A549 (cell line): ENCODE measurements at regions not wholly inside any gene's neighbourhood (a gene's known extent, or its start where the extent isn't known, plus 50 kb on each side); places are given as distances from the start of the nearest gene placed in this dataset.

Source experiments
- ATAC-seq, 2 experiments: fragments of 200-7000 bp in 1 of 2; fragments of >200 bp in 1 of 2; cut with Nextera tagmentation in 1 of 2; cut with Tn5 transposase in 1 of 2; 3 replicates each; pipeline versions ENCODE4 v1.8.0 to v1.9.1; 2018 to 2020; ENCODE audit warnings: mild to moderate bottlenecking in 1 of 2, moderate library complexity in 1 of 2
- CTCF ChIA-PET: fragments of 300-600 bp; sonication (Branson Sonifier 250); formaldehyde crosslinking; extraction: SDS; loops from one replicate; lab custom pipeline; 2021; ENCODE audit warnings: antibody characterized with exemption, inconsistent platforms; lab: Yijun Ruan, JAX
- POLR2A ChIA-PET: fragments of 350-600 bp; formaldehyde crosslinking; extraction: SDS; loops from one replicate; lab custom pipeline; 2021; ENCODE audit warnings: antibody characterized with exemption, inconsistent platforms; lab: Yijun Ruan, JAX
- DNase-seq, 2 experiments: peaks; one replicate each; pipeline versions ENCODE4 v3.0.0 to v3.0.0-alpha.2; 2011 to 2016; ENCODE audit warnings: low read depth in 1 of 2, low spot score in 1 of 2
- FAIRE-seq: peaks from 2 replicates; lab custom pipeline; 2011; peaks lifted over from hg19 to GRCh38; lab: Jason Lieb, UNC
- H3K27ac ChIP-seq, 2 experiments: fragments of >200 bp; sonication (Bioruptor Twin); formaldehyde crosslinking; 3 replicates each; pipeline ENCODE4 v1.5.1; 2016 to 2017
- H3K4me1 ChIP-seq: fragments of >200 bp; sonication (Bioruptor Twin); formaldehyde crosslinking; 3 replicates; pipeline ENCODE4 v1.6.1; 2016
- H3K4me2 ChIP-seq: fragments of >200 bp; sonication (Bioruptor Twin); formaldehyde crosslinking; 3 replicates; pipeline ENCODE4 v1.6.1; 2016
- H3K4me3 ChIP-seq: fragments of >200 bp; sonication (Bioruptor Twin); formaldehyde crosslinking; 3 replicates; pipeline ENCODE4 v1.5.1; 2016
- H3K9me3 ChIP-seq: fragments of >200 bp; sonication (Bioruptor Twin); formaldehyde crosslinking; 3 replicates; pipeline ENCODE4 v1.6.1; 2016
- CEBPB ChIP-seq, 2 experiments: fragments of >200 bp in 1 of 2; sonication (Bioruptor Twin) in 1 of 2; formaldehyde crosslinking in 1 of 2; IDR thresholded peaks; 2 replicates each; pipeline ENCODE4 v1.6.1; 2012 to 2016
- CHD2 ChIP-seq: fragments of 150-350 bp; IDR thresholded peaks from 2 replicates; pipeline ENCODE4 v1.6.1; 2014; ENCODE audit warnings: low read length; ENCODE audit not compliant: partially characterized antibody
- CHD4 ChIP-seq: fragments of 200-600 bp; sonication (generic); IDR thresholded peaks from 2 replicates; pipeline ENCODE4 v1.6.1; 2016; ENCODE audit warnings: antibody characterized with exemption, mild to moderate bottlenecking, borderline replicate concordance
- CTCF ChIP-seq: fragments of >200 bp; sonication (Bioruptor Twin); formaldehyde crosslinking; IDR thresholded peaks from 3 replicates; pipeline ENCODE4 v1.5.1; 2016
- EHF ChIP-seq: fragments of 250-450 bp; sonication (Bioruptor Pico); IDR thresholded peaks from 2 replicates; pipeline ENCODE4 v1.5.0; 2020; ENCODE audit warnings: mild to moderate bottlenecking
- ELK1 ChIP-seq: fragments of 150-350 bp; IDR thresholded peaks from 2 replicates; pipeline ENCODE4 v1.6.1; 2014; ENCODE audit warnings: low read depth, mild to moderate bottlenecking, low read length
- ESRRA ChIP-seq: fragments of 150-350 bp; IDR thresholded peaks from 2 replicates; pipeline ENCODE4 v1.6.1; 2014; ENCODE audit warnings: mild to moderate bottlenecking, low read length, borderline replicate concordance
- FOXS1 ChIP-seq: fragments of 250-450 bp; sonication (Bioruptor Pico); IDR thresholded peaks from 2 replicates; pipeline ENCODE4 v1.5.0; 2020; ENCODE audit warnings: mild to moderate bottlenecking, moderate library complexity
- HDAC2 ChIP-seq: fragments of 200-600 bp; sonication (generic); IDR thresholded peaks from 2 replicates; pipeline ENCODE4 v1.6.1; 2016
- HOXB13 ChIP-seq: fragments of 250-450 bp; sonication (Bioruptor Pico); IDR thresholded peaks from 2 replicates; pipeline ENCODE4 v1.5.0; 2020; ENCODE audit warnings: low read depth, mild to moderate bottlenecking, moderate library complexity
- MAFK ChIP-seq: fragments of 450-650 bp; IDR thresholded peaks from 2 replicates; pipeline ENCODE4 v1.6.1; 2014; ENCODE audit not compliant: partially characterized antibody
- MAX ChIP-seq: IDR thresholded peaks from 2 replicates; pipeline ENCODE4 v1.6.1; 2012
- MYC ChIP-seq: IDR thresholded peaks from 2 replicates; pipeline ENCODE4 v1.6.1; 2012; ENCODE audit warnings: mild to moderate bottlenecking, inconsistent platforms, low read length, improper control_type of control experiment, borderline replicate concordance
- NR3C1 ChIP-seq: fragments of >200 bp; sonication (Bioruptor Twin); formaldehyde crosslinking; IDR thresholded peaks from 3 replicates; pipeline ENCODE4 v1.6.1; 2017
- PHF8 ChIP-seq: fragments of 200-600 bp; sonication (generic); IDR thresholded peaks from 2 replicates; pipeline ENCODE4 v1.6.1; 2016; ENCODE audit warnings: low read depth, mild to moderate bottlenecking, antibody characterized with exemption, moderate library complexity, borderline replicate concordance
- RAD21 ChIP-seq, 2 experiments: fragments of >200 bp in 1 of 2; sonication (Bioruptor Twin) in 1 of 2; formaldehyde crosslinking in 1 of 2; IDR thresholded peaks in 1 of 2; conservative IDR thresholded peaks in 1 of 2; 2 replicates in 1 of 2; 3 replicates in 1 of 2; pipeline ENCODE4 v1.6.1; 2012 to 2018; ENCODE audit warnings: inconsistent platforms in 1 of 2
- REST ChIP-seq: fragments of 200-600 bp; sonication (generic); IDR thresholded peaks from 2 replicates; pipeline ENCODE4 v1.6.1; 2016; ENCODE audit warnings: antibody characterized with exemption, mild to moderate bottlenecking, moderate library complexity
- RFX5 ChIP-seq: fragments of 450-650 bp; IDR thresholded peaks from 2 replicates; pipeline ENCODE4 v1.7.1; 2014; ENCODE audit warnings: antibody characterized with exemption, mild to moderate bottlenecking, moderate library complexity
- SMC3 ChIP-seq: fragments of >200 bp; sonication (Bioruptor Twin); formaldehyde crosslinking; IDR thresholded peaks from 3 replicates; pipeline ENCODE4 v1.6.1; 2018; ENCODE audit warnings: inconsistent platforms
- TP53 ChIP-seq: fragments of 250-450 bp; sonication (Bioruptor Pico); IDR thresholded peaks from 2 replicates; pipeline ENCODE4 v1.5.0; 2021; ENCODE audit warnings: mild to moderate bottlenecking, moderate library complexity
- ZC3H11A ChIP-seq: fragments of 450-650 bp; IDR thresholded peaks from 2 replicates; pipeline ENCODE4 v1.6.1; 2014; ENCODE audit warnings: antibody characterized with exemption, mild to moderate bottlenecking
- WGBS: methylation state at CpG from one replicate; pipeline ENCODE4 v1.1.6; 2017; ENCODE audit errors: missing lambda C conversion rate; 5-methylcytosine and 5-hydroxymethylcytosine counted together

- H3K27ac ChIP-seq = no peak overlapping the region
- H3K4me1 ChIP-seq = no peaks in the 10 kb centered on the region
- H3K4me2 ChIP-seq = no peak overlapping the region
- H3K4me3 ChIP-seq = no peak overlapping the region
- H3K9me3 ChIP-seq = no peaks in the 10 kb centered on the region
- TF ChIP-seq CEBPB (IDR thresholded peaks at IDR 0.05) (no peak), HDAC2 (no peak), NR3C1 (no peak), ELK1 (no peak), RAD21 (conservative IDR thresholded peaks at IDR 0.05 in 1 of 2, IDR thresholded peaks at IDR 0.05 in 1 of 2) (no peak), RFX5 (no peak), ZC3H11A (no peak), MYC (no peak)
- TF ChIP-seq, all 56 proteins: peak for 0
- DNase-seq (no peak), FAIRE-seq (no peak), ATAC-seq (no peak)
- ChIA-PET POLR2A (no interaction called here), CTCF (no interaction called here)
- 0% methylated on average over 3 of the region's 3 CpGs for WGBS
Observed at GRCh38 chr1:177392336-177392735, 221.6 kb downstream of the BRINP2 start.

- DNase-seq (no peak), FAIRE-seq (no peak), ATAC-seq (no peak)
- no peak overlapping the region for H3K27ac ChIP-seq
- POLR2A ChIA-PET = no interaction called here
- H3K4me3 ChIP-seq = no peak overlapping the region
- no peaks in the 10 kb centered on the region for H3K9me3 ChIP-seq
- TF ChIP-seq MAX (no peak), FOXS1 (no peak), HOXB13 (CRISPR knock-in tag) (no peak), RAD21 (conservative IDR thresholded peaks at IDR 0.05 in 1 of 2, IDR thresholded peaks at IDR 0.05 in 1 of 2) (no peak), HDAC2 (no peak), MAFK (no peak), SMC3 (no peak), PHF8 (no peak), CHD4 (no peak), CEBPB (IDR thresholded peaks at IDR 0.05) (no peak), CHD2 (no peak), TP53 (no peak), REST (no peak), EHF (CRISPR knock-in tag) (no peak), ESRRA (no peak), CTCF (no peak)
- no peaks in the 10 kb centered on the region for H3K4me1 ChIP-seq
- 11% methylated on average over 5 of the region's 5 CpGs for WGBS
- H3K4me2 ChIP-seq = no peak overlapping the region
- CTCF ChIA-PET = no interaction called here
Observed at GRCh38 chr1:177385760-177386698, 215.3 kb downstream of the BRINP2 start.
